ENCODE measurements at regions not wholly inside any gene's neighbourhood (a gene's known extent, or its start where the extent isn't known, plus 50 kb on each side); places are given as distances from the start of the nearest gene placed in this dataset.

- ChIA-PET POLR2A (no interaction called here), CTCF (no interaction called here)
- TF ChIP-seq CTCF (IDR thresholded peaks at IDR 0.05; ENCODE audit: insufficient read depth, low read length, missing control alignments), result no peak
- no peak for DNase-seq (ENCODE audit: low read depth, low spot score)
- H3K4me3 ChIP-seq (ENCODE audit: low read depth, low read length), result no peak overlapping the region
Measured at GRCh38 chr5:135688385-135688784, 109.6 kb upstream of the CXCL14 start.

- ChIA-PET POLR2A (no interaction called here), CTCF (no interaction called here)
- DNase-seq (ENCODE audit: low read depth, low spot score), result no peak
- no peak for TF ChIP-seq CTCF (IDR thresholded peaks at IDR 0.05; ENCODE audit: insufficient read depth, low read length, missing control alignments)
- no peak overlapping the region for H3K4me3 ChIP-seq (ENCODE audit: low read depth, low read length)
Measured at GRCh38 chr5:135683189-135683588, 104.4 kb upstream of the CXCL14 start.

GRCh38 chr5:135680713-135681112 is 101.9 kb upstream of the CXCL14 start:
- CTCF ChIA-PET, result no interaction called here
- POLR2A ChIA-PET, result no interaction called here

GRCh38 chr5:135678640-135679268 is 100.0 kb upstream of the CXCL14 start:
- CTCF ChIA-PET, result no interaction called here

More at GRCh38 chr5:135680713-135681112, 101.9 kb upstream of the CXCL14 start:
- no peak for DNase-seq (ENCODE audit: low read depth, low spot score)
- TF ChIP-seq CTCF (IDR thresholded peaks at IDR 0.05; ENCODE audit: insufficient read depth, low read length, missing control alignments), result no peak
- H3K4me3 ChIP-seq (ENCODE audit: low read depth, low read length), result no peak overlapping the region

GRCh38 chr5:135671966-135672365 is 93.2 kb upstream of the CXCL14 start:
- H3K4me3 ChIP-seq (ENCODE audit: low read depth, low read length), result no peak overlapping the region
- TF ChIP-seq CTCF (IDR thresholded peaks at IDR 0.05; ENCODE audit: insufficient read depth, low read length, missing control alignments), result no peak
- DNase-seq (ENCODE audit: low read depth, low spot score), result no peak
- ChIA-PET POLR2A (no interaction called here), CTCF (no interaction called here)

More at GRCh38 chr5:135678640-135679268, 100.0 kb upstream of the CXCL14 start:
- no peak for DNase-seq (ENCODE audit: low read depth, low spot score)
- POLR2A ChIA-PET, result no interaction called here
- no peak overlapping the region for H3K4me3 ChIP-seq (ENCODE audit: low read depth, low read length)
- TF ChIP-seq CTCF (IDR thresholded peaks at IDR 0.05; ENCODE audit: insufficient read depth, low read length, missing control alignments), result no peak

GRCh38 chr5:135671052-135671705 is 92.4 kb upstream of the CXCL14 start:
- no peak for TF ChIP-seq CTCF (IDR thresholded peaks at IDR 0.05; ENCODE audit: insufficient read depth, low read length, missing control alignments)
- ChIA-PET POLR2A (no interaction called here), CTCF (no interaction called here)
- no peak for DNase-seq (ENCODE audit: low read depth, low spot score)
- no peak overlapping the region for H3K4me3 ChIP-seq (ENCODE audit: low read depth, low read length)
